ENCODE measurements at regions not wholly inside any gene's neighbourhood (a gene's known extent, or its start where the extent isn't known, plus 50 kb on each side); places are given as distances from the start of the nearest gene placed in this dataset.
"Not testable (repeated sequence)": the region's sequence is repeated elsewhere in the genome, so short reads cannot be mapped to it uniquely, and the experiment has no call there.

GRCh38 chr1:110260194-110260593 lies 50.1 kb downstream of the KCNC4 start:
- DNase-seq: no peak

DNA sequence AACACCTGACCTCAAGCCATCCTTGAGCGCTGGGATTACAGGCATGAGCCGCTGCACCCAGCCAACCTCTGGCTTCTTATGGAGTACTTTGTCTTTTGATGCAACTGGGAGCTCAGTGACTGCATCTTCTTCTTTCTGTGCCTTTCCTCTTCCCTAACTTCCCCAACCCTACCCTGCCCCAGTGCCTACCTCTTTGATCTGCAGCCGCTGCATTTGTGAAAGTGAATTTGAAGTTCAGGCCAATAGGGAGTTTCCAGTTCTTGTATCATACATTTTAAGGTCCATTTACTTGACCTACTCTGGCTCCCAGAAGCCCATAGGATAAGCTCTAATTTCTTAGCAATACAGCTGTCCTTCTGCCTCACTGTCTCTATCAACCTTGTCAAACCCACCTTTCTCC lies 52.2 kb downstream of the KCNC4 start:
- DNase-seq: no peak

- no peak for DNase-seq
Measured at GRCh38 chr1:110262846-110263631, 52.9 kb downstream of the KCNC4 start.

GRCh38 chr1:110264430-110264829 lies 54.3 kb downstream of the KCNC4 start:
- no peak for DNase-seq

DNA sequence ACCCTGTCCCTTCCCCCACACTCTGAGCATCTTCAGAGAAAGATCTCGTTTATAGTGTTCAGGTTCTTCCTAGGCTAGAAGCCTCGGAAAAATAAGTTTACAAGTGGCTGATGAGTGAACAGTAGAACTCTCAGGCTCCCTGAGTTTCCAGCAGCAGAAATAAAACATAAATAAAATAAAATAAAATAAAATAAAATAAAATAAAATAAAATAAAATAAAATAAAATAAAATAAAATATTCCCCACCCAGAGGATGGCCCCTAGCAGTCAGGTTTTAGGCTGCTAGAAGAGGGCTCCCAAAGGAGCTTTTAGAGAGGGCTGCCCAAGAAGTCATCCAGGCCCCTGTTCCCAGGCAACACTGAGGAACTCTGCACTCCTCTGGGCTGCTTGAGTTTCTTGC lies 55.1 kb downstream of the KCNC4 start:
- DNase-seq: no peak

DNA sequence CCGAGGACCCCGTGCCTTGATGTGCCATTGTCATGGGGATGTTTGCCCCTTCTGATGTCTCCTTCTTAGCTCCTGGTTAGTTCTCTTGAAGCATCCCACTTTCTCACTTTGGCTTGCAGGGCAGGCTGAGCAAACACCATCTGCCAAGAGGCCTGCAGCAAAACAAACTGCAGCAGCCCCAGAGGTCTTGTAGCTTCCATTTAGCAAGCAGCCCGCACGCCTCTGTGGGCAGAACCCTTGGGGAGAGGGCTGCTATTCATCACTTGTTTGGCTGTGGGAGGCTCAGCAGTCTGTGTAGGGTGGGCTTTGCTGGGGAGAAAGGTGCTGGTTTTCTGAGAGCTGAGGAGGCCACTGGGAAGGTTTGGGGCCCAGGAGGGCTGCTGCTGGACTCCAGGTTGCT lies 56.7 kb downstream of the KCNC4 start:
- DNase-seq: no peak

DNA sequence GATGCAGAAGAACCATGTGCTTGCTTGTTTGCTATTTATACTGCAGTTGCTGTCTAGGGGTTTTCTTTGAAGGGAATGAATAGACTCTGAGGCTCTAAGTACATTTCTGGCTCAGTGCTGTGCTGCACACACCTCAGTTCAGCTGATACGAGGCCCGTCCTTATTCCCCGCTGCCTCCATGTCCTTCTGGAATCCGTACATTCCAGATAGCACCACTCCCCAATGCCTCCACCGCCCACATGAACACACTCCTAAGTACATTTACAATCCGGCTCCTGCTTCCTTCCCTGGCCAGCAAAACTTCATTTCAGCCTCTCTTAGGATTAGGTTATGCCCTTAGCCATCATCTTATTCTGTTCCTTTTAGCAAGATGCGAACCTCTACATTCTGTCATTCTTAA lies 57.1 kb downstream of the KCNC4 start:
- no peak for DNase-seq

DNA sequence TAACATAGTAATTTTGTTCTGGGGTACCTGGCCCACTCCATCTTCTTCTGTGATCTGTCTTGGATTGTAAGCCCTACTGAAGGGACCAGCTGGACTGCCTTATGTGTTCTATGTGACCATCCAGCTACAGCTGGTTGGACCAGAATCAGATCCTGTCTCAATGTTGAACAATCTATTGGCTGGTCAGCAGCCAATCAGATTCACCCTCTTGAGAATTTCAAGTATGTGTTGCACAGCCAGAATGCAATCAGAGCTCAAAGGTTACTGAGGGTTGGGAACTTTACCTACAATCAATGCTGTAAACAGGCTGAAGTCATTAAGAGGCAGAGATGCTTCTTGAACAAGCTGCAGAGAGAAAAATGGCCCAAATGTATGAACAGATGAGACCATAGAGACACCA lies 61.9 kb downstream of the KCNC4 start:
- DNase-seq: no peak

- DNase-seq: not testable (repeated sequence)
Measured at GRCh38 chr1:110273832-110274231, 63.7 kb downstream of the KCNC4 start.

GRCh38 chr1:110280126-110280525 lies 59.1 kb upstream of the RBM15 start:
- DNase-seq: no peak

GRCh38 chr1:110280804-110281203 lies 58.4 kb upstream of the RBM15 start:
- no peak for DNase-seq

DNA sequence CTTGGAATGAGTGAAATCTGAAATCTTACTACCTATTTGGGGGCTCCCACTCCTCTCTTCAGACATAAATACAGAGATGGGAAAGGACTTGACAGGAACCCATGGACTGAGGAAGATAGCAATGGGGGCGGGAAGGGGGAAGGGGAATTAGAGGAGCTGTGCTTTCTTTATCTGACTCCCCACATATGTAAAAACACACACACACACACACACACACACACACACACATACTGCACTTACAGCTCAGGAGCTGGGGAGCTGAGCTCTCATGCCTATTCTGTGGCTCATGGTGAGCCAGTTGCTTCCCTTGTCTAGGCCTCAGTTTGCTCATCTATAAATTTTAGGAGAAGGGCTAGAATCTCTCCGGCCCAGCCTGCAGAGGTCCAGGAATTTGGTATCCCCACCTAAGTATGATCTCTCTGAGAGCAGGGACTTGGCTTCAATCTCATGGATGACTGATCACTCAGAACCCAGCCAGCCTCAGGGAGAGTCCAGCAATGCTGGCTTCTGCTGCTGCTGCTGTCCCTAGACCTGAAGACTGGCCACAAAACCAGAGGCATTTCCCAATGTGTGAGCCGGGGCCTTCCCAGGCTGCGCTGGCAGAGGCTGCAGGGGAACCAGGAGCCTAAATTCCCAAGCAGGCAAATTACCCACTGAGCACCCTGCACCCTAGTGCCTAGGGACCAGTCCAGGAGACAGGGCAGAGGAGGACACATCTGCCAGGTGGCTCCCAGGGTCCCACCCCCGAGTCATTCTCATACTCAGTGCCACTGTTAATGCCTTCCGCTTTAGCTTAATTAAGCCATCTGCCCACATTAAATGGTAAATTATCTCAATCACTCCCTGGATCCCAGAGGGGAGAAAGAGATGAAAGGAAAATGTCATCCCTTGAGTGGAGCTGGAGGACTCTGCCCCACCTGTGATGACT lies 57.5 kb upstream of the RBM15 start:
- DNase-seq: peak; percentile 85

GRCh38 chr1:110282395-110282794 lies 56.8 kb upstream of the RBM15 start:
- DNase-seq: no peak

DNA sequence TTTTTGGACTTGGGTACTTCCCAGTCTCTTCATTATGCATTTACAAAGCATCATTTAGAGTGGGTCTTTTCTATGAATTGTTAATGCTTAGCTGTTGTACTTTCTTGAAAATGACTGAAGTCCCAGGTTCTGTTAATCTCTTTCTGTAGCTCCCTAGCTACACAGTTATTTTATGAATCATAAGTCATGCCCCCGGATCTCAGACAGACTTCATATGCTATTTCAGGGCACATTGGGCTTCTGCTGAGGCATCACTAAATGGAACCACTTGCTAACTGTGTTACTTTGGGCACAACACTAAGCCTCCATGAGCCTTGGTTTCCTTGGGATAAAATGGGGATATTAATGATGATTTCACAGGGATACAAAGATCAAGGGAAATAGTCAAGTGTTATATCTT lies 55.5 kb upstream of the RBM15 start:
- DNase-seq: no peak

- DNase-seq: no peak
Measured at GRCh38 chr1:110285316-110285715, 53.9 kb upstream of the RBM15 start.

GRCh38 chr1:110286564-110286963 lies 52.6 kb upstream of the RBM15 start:
- no peak for DNase-seq

- DNase-seq: peak; percentile 24
Measured at GRCh38 chr1:110288111-110288510, 51.1 kb upstream of the RBM15 start.

All from NCI-H510A (cell line).